Stimulated activated CD8-positive, alpha-beta memory T cell treated with anti-CD3 and anti-CD28 coated beads, Interleukin-15, amount 100 ng/mL, for 48 hours (primary cell): ENCODE measurements at regions not wholly inside any gene's neighbourhood (a gene's known extent, or its start where the extent isn't known, plus 50 kb on each side); places are given as distances from the start of the nearest gene placed in this dataset.
"Not testable (repeated sequence)": the region's sequence is repeated elsewhere in the genome, so short reads cannot be mapped to it uniquely, and the experiment has no call there.

Experiments
- DNase-seq, 2 donors: peaks; one replicate each; pipeline ENCODE4 v3.0.0-alpha.2; 2020; ENCODE audit warnings: low read depth in 2 of 2

GRCh38 chr10:31187607-31188210, 131.3 kb upstream of the ZEB1 start:
- DNase-seq, result no peak

- DNase-seq, result no peak
Observed at GRCh38 chr10:31188792-31189406, 130.1 kb upstream of the ZEB1 start.

- no peak for DNase-seq
Observed at GRCh38 chr10:31190488-31190887, 128.5 kb upstream of the ZEB1 start.

- DNase-seq, result no peak
Observed at GRCh38 chr10:31192475-31192874, 126.5 kb upstream of the ZEB1 start.

GRCh38 chr10:31194986-31195385, 124.0 kb upstream of the ZEB1 start:
- no peak for DNase-seq

- DNase-seq, result no peak
Observed at GRCh38 chr10:31197886-31198285, 121.1 kb upstream of the ZEB1 start.

GRCh38 chr10:31204090-31204489, 114.9 kb upstream of the ZEB1 start:
- no peak for DNase-seq

GRCh38 chr10:31207636-31208035, 111.4 kb upstream of the ZEB1 start:
- no peak for DNase-seq

- DNase-seq, result no peak
Observed at GRCh38 chr10:31209478-31209877, 109.5 kb upstream of the ZEB1 start.

- no peak for DNase-seq
Observed at GRCh38 chr10:31210190-31210589, 108.8 kb upstream of the ZEB1 start.

- no peak for DNase-seq
Observed at GRCh38 chr10:31213959-31214358, 105.1 kb upstream of the ZEB1 start.

GRCh38 chr10:31215052-31215451, 104.0 kb upstream of the ZEB1 start:
- no peak for DNase-seq

- DNase-seq, result no peak
Observed at GRCh38 chr10:31219306-31219705, 99.7 kb upstream of the ZEB1 start.

- DNase-seq, result not testable (repeated sequence)
Observed at GRCh38 chr10:31228780-31229179, 90.2 kb upstream of the ZEB1 start.

- DNase-seq, result no peak
Observed at GRCh38 chr10:31239961-31240360, 79.1 kb upstream of the ZEB1 start.

- DNase-seq, result peak; percentile 50 to 64
Observed at GRCh38 chr10:31242902-31243301, 76.1 kb upstream of the ZEB1 start.

- DNase-seq, result not testable (repeated sequence)
Observed at GRCh38 chr10:31251118-31251517, 67.9 kb upstream of the ZEB1 start.

GRCh38 chr10:31253237-31253636, 65.8 kb upstream of the ZEB1 start:
- DNase-seq, result no peak

GRCh38 chr10:31261511-31262311, 57.3 kb upstream of the ZEB1 start:
- no peak for DNase-seq

- DNase-seq, result no peak
Observed at GRCh38 chr10:31262672-31263071, 56.3 kb upstream of the ZEB1 start.

- no peak for DNase-seq
Observed at GRCh38 chr10:31263903-31264302, 55.1 kb upstream of the ZEB1 start.

GRCh38 chr10:31268444-31269303, 50.3 kb upstream of the ZEB1 start:
- DNase-seq, result no peak
